ENCODE measurements at regions not wholly inside any gene's neighbourhood (a gene's known extent, or its start where the extent isn't known, plus 50 kb on each side); places are given as distances from the start of the nearest gene placed in this dataset.

DNA sequence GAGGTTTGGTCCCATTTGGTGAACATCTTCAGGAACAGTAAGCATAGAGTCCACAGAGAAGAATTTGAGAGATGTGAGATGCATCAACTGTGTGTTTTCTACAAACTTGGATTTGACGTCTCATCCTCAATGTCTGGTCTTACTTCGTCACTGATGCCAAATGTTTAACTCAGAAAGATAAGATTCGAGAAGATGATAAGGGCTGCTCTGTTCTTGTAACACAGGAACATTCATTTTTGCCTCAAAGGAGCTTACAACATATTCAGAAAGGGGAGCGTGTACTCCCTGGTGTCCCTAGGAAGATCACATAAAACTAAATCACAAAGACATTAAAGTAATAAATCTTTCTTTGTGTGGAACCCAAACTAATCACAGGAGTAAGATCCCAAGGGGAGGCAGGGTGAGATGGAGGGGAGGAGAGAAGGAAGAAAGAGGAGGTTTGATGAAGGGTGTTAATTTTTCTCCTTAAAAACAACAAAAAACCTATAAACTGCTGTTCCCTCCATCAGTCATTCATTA is 247.7 kb upstream of the IRS2 start:
- TF ChIP-seq, protein P1, sequence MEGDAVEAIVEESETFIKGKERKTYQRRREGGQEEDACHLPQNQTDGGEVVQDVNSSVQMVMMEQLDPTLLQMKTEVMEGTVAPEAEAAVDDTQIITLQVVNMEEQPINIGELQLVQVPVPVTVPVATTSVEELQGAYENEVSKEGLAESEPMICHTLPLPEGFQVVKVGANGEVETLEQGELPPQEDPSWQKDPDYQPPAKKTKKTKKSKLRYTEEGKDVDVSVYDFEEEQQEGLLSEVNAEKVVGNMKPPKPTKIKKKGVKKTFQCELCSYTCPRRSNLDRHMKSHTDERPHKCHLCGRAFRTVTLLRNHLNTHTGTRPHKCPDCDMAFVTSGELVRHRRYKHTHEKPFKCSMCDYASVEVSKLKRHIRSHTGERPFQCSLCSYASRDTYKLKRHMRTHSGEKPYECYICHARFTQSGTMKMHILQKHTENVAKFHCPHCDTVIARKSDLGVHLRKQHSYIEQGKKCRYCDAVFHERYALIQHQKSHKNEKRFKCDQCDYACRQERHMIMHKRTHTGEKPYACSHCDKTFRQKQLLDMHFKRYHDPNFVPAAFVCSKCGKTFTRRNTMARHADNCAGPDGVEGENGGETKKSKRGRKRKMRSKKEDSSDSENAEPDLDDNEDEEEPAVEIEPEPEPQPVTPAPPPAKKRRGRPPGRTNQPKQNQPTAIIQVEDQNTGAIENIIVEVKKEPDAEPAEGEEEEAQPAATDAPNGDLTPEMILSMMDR (conservative IDR thresholded peaks at IDR 0.05 in 1 of 2, IDR thresholded peaks at IDR 0.05 in 1 of 2; ENCODE audit: extremely low read depth in 1 of 2, insufficient read depth in 1 of 2, low read depth in 1 of 2, low read length in 2 of 2) = no peak
- TF ChIP-seq EZH2 (IDR thresholded peaks at IDR 0.05; ENCODE audit: borderline replicate concordance, low read length) = no peak
